ENCODE measurements at regions not wholly inside any gene's neighbourhood (a gene's known extent, or its start where the extent isn't known, plus 50 kb on each side); places are given as distances from the start of the nearest gene placed in this dataset.

DNA sequence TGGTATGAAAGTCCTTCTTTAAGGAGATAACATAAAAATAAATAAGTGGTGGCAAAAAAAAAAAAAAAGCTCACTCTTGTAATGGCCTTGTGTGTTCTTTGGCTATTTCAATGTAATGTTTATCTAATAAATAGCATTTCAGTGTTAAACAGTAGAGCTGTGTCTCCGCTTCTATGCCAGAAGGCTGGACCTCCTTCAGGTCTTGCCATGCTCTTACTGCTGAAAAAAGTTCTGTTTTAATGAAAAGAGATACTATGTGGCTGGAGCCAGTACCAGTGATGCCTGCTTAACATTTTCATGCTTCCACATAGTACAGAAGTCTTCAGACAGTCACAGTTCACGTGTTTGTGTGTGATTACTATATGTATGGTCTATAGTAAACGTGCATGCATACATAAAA, 74.1 kb upstream of the PRICKLE1 start:
- Mint-ChIP-seq H3K4me3 (no peak overlapping the region), H3K27me3 (ENCODE audit: low read depth) (peaks cover 3% of the 10 kb centered on the region), H3K36me3 (peaks cover 17% of the 10 kb centered on the region), H3K9me3 (peaks cover 22% of the 10 kb centered on the region), H3K4me1 (peaks cover 25% of the 10 kb centered on the region), H3K27ac (no peak overlapping the region)
- TF ChIP-seq, protein P1, sequence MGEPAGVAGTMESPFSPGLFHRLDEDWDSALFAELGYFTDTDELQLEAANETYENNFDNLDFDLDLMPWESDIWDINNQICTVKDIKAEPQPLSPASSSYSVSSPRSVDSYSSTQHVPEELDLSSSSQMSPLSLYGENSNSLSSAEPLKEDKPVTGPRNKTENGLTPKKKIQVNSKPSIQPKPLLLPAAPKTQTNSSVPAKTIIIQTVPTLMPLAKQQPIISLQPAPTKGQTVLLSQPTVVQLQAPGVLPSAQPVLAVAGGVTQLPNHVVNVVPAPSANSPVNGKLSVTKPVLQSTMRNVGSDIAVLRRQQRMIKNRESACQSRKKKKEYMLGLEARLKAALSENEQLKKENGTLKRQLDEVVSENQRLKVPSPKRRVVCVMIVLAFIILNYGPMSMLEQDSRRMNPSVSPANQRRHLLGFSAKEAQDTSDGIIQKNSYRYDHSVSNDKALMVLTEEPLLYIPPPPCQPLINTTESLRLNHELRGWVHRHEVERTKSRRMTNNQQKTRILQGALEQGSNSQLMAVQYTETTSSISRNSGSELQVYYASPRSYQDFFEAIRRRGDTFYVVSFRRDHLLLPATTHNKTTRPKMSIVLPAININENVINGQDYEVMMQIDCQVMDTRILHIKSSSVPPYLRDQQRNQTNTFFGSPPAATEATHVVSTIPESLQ (CRISPR knock-in tag; IDR thresholded peaks at IDR 0.05) = no peak
- ATAC-seq (no peak), DNase-seq (ENCODE audit: low spot score) (no peak)
- ChIA-PET CTCF (no interaction called here), POLR2A (no interaction called here)

DNA sequence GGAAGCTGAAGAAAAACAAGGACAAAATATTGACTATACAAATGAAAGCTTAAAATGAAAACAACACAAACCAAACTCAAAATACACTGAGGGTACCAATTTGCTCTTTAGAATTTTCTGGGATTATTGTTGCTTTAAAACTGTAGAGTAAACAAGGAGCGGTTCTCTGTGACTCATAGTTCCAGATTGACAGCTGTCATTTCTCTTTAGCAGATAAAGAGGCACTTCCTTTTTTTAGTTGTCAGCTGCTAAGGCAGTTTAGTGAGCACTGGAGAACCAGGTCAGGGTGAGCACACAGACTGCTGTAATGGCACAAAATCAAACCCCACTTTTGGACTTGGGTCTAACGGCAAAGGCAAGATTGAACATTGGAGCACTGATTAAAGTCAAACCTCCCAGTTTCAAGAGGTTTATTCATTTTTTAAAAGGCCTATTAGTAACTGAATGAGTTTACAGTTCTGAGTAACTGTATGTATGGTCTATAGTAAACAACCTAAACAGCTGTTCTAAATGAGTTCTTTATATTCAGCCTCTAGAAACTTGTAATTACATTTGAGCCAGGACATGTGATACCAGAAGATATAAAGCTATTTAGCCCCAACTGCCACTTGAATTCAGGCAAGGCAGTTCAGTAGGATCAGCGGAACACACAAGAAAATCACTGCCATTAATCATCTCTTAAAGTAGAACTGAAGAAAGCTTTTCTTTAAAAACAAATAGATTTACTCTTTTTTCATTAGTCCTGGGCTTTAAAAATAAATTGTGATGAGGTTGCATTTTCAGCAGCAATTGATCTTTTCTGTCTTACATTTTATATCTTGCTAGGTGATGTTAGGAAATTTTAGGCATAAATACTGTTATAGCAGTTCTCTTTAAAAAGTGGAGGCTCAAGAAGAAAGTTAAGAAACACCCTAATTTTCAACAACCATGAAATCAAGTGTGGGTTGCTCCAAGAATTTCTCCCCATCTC, 71.7 kb upstream of the PRICKLE1 start:
- Mint-ChIP-seq H3K27ac (no peak overlapping the region), H3K4me1 (peaks cover 5% of the 10 kb centered on the region), H3K9me3 (peaks cover 41% of the 10 kb centered on the region), H3K36me3 (peaks cover 28% of the 10 kb centered on the region), H3K4me3 (no peak overlapping the region), H3K27me3 (ENCODE audit: low read depth) (peaks cover 3% of the 10 kb centered on the region)
- ATAC-seq = no peak
- CTCF ChIA-PET = no interaction called here
- POLR2A ChIA-PET = interaction anchor here (0.7 to 0.9 kb wide), 2 partner anchors 12 to 821 kb away, joined by 5 to 8 read pairs; no protein-coding TSS in a partner anchor
- TF ChIP-seq, protein P2, sequence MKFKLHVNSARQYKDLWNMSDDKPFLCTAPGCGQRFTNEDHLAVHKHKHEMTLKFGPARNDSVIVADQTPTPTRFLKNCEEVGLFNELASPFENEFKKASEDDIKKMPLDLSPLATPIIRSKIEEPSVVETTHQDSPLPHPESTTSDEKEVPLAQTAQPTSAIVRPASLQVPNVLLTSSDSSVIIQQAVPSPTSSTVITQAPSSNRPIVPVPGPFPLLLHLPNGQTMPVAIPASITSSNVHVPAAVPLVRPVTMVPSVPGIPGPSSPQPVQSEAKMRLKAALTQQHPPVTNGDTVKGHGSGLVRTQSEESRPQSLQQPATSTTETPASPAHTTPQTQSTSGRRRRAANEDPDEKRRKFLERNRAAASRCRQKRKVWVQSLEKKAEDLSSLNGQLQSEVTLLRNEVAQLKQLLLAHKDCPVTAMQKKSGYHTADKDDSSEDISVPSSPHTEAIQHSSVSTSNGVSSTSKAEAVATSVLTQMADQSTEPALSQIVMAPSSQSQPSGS (CRISPR knock-in tag; IDR thresholded peaks at IDR 0.05; ENCODE audit: borderline replicate concordance, low read depth) = no peak
- TF ChIP-seq NR2C2 (CRISPR knock-in tag; IDR thresholded peaks at IDR 0.05) = no peak
- TF ChIP-seq ATF1 (CRISPR knock-in tag; IDR thresholded peaks at IDR 0.05) = no peak
- TF ChIP-seq NFATC4 (CRISPR knock-in tag; IDR thresholded peaks at IDR 0.05) = no peak
- TF ChIP-seq NFYB (CRISPR knock-in tag; conservative IDR thresholded peaks at IDR 0.05; ENCODE audit: low read depth) = no peak
- TF ChIP-seq TEAD4 (CRISPR knock-in tag; IDR thresholded peaks at IDR 0.05) = no peak
- TF ChIP-seq HMGA2 (CRISPR knock-in tag; IDR thresholded peaks at IDR 0.05) = no peak
- TF ChIP-seq ZNF423 (CRISPR knock-in tag; IDR thresholded peaks at IDR 0.05) = no peak
- no peak for TF ChIP-seq TCF7 (CRISPR knock-in tag; IDR thresholded peaks at IDR 0.05; ENCODE audit: low read depth)
- TF ChIP-seq FOXP1 (CRISPR knock-in tag; IDR thresholded peaks at IDR 0.05; ENCODE audit: borderline replicate concordance) = no peak
- TF ChIP-seq ZNF138 (CRISPR knock-in tag; conservative IDR thresholded peaks at IDR 0.05) = no peak
- no peak for TF ChIP-seq TP53 (CRISPR knock-in tag; IDR thresholded peaks at IDR 0.05)
- no peak for DNase-seq (ENCODE audit: low spot score)

DNA sequence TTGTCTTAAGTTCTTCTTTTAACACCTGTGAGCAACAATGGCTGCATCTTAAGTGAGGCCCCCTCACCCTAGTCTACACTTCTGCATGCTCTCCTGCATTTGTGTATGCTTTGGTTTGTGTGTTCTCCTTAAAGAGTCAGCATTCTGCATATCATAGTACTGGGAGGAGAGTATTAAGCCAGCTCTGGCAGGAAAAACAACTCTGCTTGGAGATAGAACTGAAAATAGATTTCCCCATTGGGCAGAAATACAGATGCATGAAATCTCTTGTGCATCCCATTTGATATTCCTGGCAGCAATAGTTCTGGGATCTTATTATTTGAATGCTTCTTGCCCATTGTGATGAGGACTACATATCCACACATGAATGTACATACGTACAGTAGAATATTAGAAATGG, 70.6 kb upstream of the PRICKLE1 start:
- H3K4me1 Mint-ChIP-seq = peaks cover 5% of the 10 kb centered on the region; the same call in 1 of the 2 replicates
- ChIA-PET CTCF (no interaction called here), POLR2A (no interaction called here)
- H3K9me3 Mint-ChIP-seq = peaks cover 41% of the 10 kb centered on the region
- H3K4me3 Mint-ChIP-seq = no peak overlapping the region
- peaks cover 3% of the 10 kb centered on the region for H3K27me3 Mint-ChIP-seq (ENCODE audit: low read depth)
- ATAC-seq (no peak), DNase-seq (ENCODE audit: low spot score) (no peak)
- TF ChIP-seq ZNF232 (CRISPR knock-in tag; IDR thresholded peaks at IDR 0.05) (no peak), TEAD1 (CRISPR knock-in tag; IDR thresholded peaks at IDR 0.05) (no peak)
- peaks cover 28% of the 10 kb centered on the region for H3K36me3 Mint-ChIP-seq
- no peak overlapping the region for H3K27ac Mint-ChIP-seq

DNA sequence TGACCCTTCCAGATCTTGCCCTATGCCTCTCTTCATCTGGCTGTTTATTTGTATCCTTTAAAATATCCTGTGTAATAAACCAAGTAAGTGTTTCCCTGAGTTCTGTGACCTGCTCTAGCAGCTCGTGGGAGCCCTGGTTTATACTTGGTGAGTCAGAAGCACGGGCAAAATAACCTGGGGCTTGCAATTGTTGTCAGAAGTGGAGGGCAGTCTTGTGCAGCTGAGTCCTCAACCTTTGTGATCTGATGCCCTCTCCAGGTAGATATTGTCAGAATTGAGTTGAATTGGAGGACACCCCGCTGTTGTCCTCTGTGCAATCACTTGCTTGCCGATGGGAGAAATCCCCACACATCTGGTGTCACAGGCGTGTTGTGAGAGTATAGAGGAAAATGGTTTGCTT, 62.5 kb upstream of the PRICKLE1 start:
- peak; percentile 39; the same call in 1 of the 2 replicates for ATAC-seq
- Mint-ChIP-seq H3K9me3 (peaks cover 25% of the 10 kb centered on the region), H3K36me3 (0 out of 2 replicates have a peak, but pooled peaks cover 2% of the 10 kb centered on the region), H3K4me1 (peaks cover 13% of the 10 kb centered on the region), H3K27ac (no peak overlapping the region), H3K27me3 (ENCODE audit: low read depth) (no peaks in the 10 kb centered on the region; the same call in 1 of the 2 replicates), H3K4me3 (no peak overlapping the region)
- ChIA-PET CTCF (no interaction called here), POLR2A (no interaction called here)
- DNase-seq (ENCODE audit: low spot score) = no peak
- TF ChIP-seq, protein P3, sequence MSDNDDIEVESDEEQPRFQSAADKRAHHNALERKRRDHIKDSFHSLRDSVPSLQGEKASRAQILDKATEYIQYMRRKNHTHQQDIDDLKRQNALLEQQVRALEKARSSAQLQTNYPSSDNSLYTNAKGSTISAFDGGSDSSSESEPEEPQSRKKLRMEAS (CRISPR knock-in tag; IDR thresholded peaks at IDR 0.05) = no peak
- TF ChIP-seq, protein P4, sequence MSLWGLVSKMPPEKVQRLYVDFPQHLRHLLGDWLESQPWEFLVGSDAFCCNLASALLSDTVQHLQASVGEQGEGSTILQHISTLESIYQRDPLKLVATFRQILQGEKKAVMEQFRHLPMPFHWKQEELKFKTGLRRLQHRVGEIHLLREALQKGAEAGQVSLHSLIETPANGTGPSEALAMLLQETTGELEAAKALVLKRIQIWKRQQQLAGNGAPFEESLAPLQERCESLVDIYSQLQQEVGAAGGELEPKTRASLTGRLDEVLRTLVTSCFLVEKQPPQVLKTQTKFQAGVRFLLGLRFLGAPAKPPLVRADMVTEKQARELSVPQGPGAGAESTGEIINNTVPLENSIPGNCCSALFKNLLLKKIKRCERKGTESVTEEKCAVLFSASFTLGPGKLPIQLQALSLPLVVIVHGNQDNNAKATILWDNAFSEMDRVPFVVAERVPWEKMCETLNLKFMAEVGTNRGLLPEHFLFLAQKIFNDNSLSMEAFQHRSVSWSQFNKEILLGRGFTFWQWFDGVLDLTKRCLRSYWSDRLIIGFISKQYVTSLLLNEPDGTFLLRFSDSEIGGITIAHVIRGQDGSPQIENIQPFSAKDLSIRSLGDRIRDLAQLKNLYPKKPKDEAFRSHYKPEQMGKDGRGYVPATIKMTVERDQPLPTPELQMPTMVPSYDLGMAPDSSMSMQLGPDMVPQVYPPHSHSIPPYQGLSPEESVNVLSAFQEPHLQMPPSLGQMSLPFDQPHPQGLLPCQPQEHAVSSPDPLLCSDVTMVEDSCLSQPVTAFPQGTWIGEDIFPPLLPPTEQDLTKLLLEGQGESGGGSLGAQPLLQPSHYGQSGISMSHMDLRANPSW (CRISPR knock-in tag; conservative IDR thresholded peaks at IDR 0.05; ENCODE audit: low read depth) = no peak
- TF ChIP-seq KAT7 (CRISPR knock-in tag; IDR thresholded peaks at IDR 0.05; ENCODE audit: borderline replicate concordance) = no peak
- TF ChIP-seq, protein P5, sequence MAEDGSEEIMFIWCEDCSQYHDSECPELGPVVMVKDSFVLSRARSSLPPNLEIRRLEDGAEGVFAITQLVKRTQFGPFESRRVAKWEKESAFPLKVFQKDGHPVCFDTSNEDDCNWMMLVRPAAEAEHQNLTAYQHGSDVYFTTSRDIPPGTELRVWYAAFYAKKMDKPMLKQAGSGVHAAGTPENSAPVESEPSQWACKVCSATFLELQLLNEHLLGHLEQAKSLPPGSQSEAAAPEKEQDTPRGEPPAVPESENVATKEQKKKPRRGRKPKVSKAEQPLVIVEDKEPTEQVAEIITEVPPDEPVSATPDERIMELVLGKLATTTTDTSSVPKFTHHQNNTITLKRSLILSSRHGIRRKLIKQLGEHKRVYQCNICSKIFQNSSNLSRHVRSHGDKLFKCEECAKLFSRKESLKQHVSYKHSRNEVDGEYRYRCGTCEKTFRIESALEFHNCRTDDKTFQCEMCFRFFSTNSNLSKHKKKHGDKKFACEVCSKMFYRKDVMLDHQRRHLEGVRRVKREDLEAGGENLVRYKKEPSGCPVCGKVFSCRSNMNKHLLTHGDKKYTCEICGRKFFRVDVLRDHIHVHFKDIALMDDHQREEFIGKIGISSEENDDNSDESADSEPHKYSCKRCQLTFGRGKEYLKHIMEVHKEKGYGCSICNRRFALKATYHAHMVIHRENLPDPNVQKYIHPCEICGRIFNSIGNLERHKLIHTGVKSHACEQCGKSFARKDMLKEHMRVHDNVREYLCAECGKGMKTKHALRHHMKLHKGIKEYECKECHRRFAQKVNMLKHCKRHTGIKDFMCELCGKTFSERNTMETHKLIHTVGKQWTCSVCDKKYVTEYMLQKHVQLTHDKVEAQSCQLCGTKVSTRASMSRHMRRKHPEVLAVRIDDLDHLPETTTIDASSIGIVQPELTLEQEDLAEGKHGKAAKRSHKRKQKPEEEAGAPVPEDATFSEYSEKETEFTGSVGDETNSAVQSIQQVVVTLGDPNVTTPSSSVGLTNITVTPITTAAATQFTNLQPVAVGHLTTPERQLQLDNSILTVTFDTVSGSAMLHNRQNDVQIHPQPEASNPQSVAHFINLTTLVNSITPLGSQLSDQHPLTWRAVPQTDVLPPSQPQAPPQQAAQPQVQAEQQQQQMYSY (CRISPR knock-in tag; IDR thresholded peaks at IDR 0.05) = no peak

Measured in WTC11 (cell line).